Endothelial cell of umbilical vein (primary cell): ENCODE measurements at regions not wholly inside any gene's neighbourhood (a gene's known extent, or its start where the extent isn't known, plus 50 kb on each side); places are given as distances from the start of the nearest gene placed in this dataset.

Source experiments
- CTCF ChIP-seq, 2 donors: IDR thresholded peaks; 1 replicate in 1 of 2; 2 replicates in 1 of 2; pipeline ENCODE4 v1.5.1; 2011; ENCODE audit warnings: low read length in 2 of 2, mild to moderate bottlenecking in 2 of 2, moderate library complexity in 2 of 2, control low read depth in 1 of 2, inconsistent platforms in 1 of 2, low read depth in 1 of 2; ENCODE audit not compliant: insufficient read depth in 1 of 2; ENCODE audit errors: extremely low read depth in 1 of 2
- EZH2 ChIP-seq: IDR thresholded peaks from 2 replicates; pipeline ENCODE4 v1.6.1; 2012; ENCODE audit warnings: borderline replicate concordance, low read depth, mild to moderate bottlenecking, moderate library complexity, low read length, inconsistent platforms; ENCODE audit not compliant: severe bottlenecking
- POLR2A ChIP-seq: IDR thresholded peaks from 2 replicates; pipeline ENCODE4 v1.6.1; 2012; ENCODE audit warnings: low read depth, mild to moderate bottlenecking, control low read depth, low read length
- POLR2AphosphoS5 ChIP-seq: IDR thresholded peaks from 2 replicates; pipeline ENCODE4 v1.6.1; 2012; ENCODE audit warnings: low read depth, mild to moderate bottlenecking, control low read depth, low read length, moderate library complexity; ENCODE audit not compliant: insufficient read depth

DNA sequence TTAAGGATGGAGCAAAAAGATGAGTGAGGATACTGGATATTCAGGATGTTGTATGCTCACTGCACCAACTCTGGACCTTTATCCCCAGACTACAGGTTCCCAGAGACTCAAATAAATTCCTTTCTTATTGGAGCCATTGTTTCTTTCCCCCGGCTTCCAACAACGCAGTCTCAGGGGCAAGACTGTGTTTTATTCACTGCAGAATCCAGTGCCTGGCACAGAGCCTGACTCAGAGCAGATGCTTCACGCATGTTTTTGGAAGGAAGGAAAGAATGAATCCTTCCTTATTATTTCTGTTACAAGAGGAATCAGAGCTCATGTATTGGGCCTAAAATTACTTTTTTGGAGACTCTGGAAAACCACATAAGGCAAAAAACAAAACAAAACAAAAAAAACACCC lies 96.0 kb upstream of the VGLL4 start:
- TF ChIP-seq CTCF (IDR thresholded peaks at IDR 0.05; ENCODE audit: extremely low read depth in 1 of 2, insufficient read depth in 1 of 2, low read depth in 1 of 2, low read length in 2 of 2) = no peak
- no peak for TF ChIP-seq EZH2
- no peak for TF ChIP-seq POLR2A
- TF ChIP-seq POLR2AphosphoS5 = no peak
